ENCODE measurements at regions not wholly inside any gene's neighbourhood (a gene's known extent, or its start where the extent isn't known, plus 50 kb on each side); places are given as distances from the start of the nearest gene placed in this dataset.

- H3K36me3 ChIP-seq (ENCODE audit: control insufficient read depth in 1 of 2, insufficient read depth in 2 of 2, low read length in 2 of 2) = no peaks in the 10 kb centered on the region
- H3K4me1 ChIP-seq (ENCODE audit: control insufficient read depth in 1 of 2, insufficient read depth in 2 of 2, low read length in 2 of 2) = peaks cover 9 to 25% of the 10 kb centered on the region in 2 experiments
- H2BK5ac ChIP-seq (ENCODE audit: low read depth, low read length, poor library complexity) = no peak overlapping the region
- no peak overlapping the region for H4K12ac ChIP-seq (ENCODE audit: low read depth, low read length)
- no peak overlapping the region for H2AK5ac ChIP-seq (ENCODE audit: low read length)
- peaks cover 5% of the 10 kb centered on the region for H3K79me1 ChIP-seq (ENCODE audit: low read length)
- H3K4ac ChIP-seq (ENCODE audit: low read depth, low read length) = no peak overlapping the region
- no peak overlapping the region for H2AFZ ChIP-seq (ENCODE audit: insufficient read depth, low read length, poor library complexity)
- H3K27me3 ChIP-seq (ENCODE audit: insufficient read depth, low read length) = no peaks in the 10 kb centered on the region
- no peak overlapping the region for H3K4me3 ChIP-seq (ENCODE audit: low read depth, low read length)
- H3K9ac ChIP-seq (ENCODE audit: low read length) = no peak overlapping the region
- no peak for DNase-seq
- no peaks in the 10 kb centered on the region for H3K79me2 ChIP-seq (ENCODE audit: control insufficient read depth, insufficient read depth, low read length, poor library complexity)
- H3K18ac ChIP-seq (ENCODE audit: low read length) = no peak overlapping the region
- no CpG with 5 or more reads among the region's 5 CpGs for WGBS (ENCODE audit: extremely low coverage, insufficient coverage, insufficient read length)
- H3K14ac ChIP-seq (ENCODE audit: low read length) = no peak overlapping the region
- H4K91ac ChIP-seq (ENCODE audit: low read depth, low read length) = no peak overlapping the region
- H3K23ac ChIP-seq (ENCODE audit: low read length) = no peak overlapping the region
- no peak overlapping the region for H2BK12ac ChIP-seq (ENCODE audit: low read length)
- H4K8ac ChIP-seq (ENCODE audit: low read depth, low read length) = no peak overlapping the region
- no peak overlapping the region for H3K27ac ChIP-seq (ENCODE audit: low read depth, low read length)
- no peak overlapping the region for H3K4me2 ChIP-seq (ENCODE audit: low read length)
- peaks cover 2% of the 10 kb centered on the region for H3K9me3 ChIP-seq (ENCODE audit: insufficient read depth, low read depth, low read length)
- H2BK120ac ChIP-seq (ENCODE audit: insufficient read depth, low read length, poor library complexity) = no peak overlapping the region
Observed at GRCh38 chr2:174692256-174692919, 71.9 kb downstream of the CHRNA1 start.

GRCh38 chr2:174691201-174691779 lies 73.0 kb downstream of the CHRNA1 start:
- no peak overlapping the region for H4K91ac ChIP-seq (ENCODE audit: low read depth, low read length)
- no peak overlapping the region for H2BK120ac ChIP-seq (ENCODE audit: insufficient read depth, low read length, poor library complexity)
- H2BK5ac ChIP-seq (ENCODE audit: low read depth, low read length, poor library complexity) = no peak overlapping the region
- H3K79me2 ChIP-seq (ENCODE audit: control insufficient read depth, insufficient read depth, low read length, poor library complexity) = no peaks in the 10 kb centered on the region
- H2BK12ac ChIP-seq (ENCODE audit: low read length) = no peak overlapping the region
- no peak overlapping the region for H2AFZ ChIP-seq (ENCODE audit: insufficient read depth, low read length, poor library complexity)
- H3K4me1 ChIP-seq (ENCODE audit: control insufficient read depth in 1 of 2, insufficient read depth in 2 of 2, low read length in 2 of 2) = peaks cover 10 to 21% of the 10 kb centered on the region in 2 experiments
- no peak overlapping the region for H4K12ac ChIP-seq (ENCODE audit: low read depth, low read length)
- no peak overlapping the region for H3K18ac ChIP-seq (ENCODE audit: low read length)
- no peak overlapping the region for H4K8ac ChIP-seq (ENCODE audit: low read depth, low read length)
- no CpG with 5 or more reads among the region's 4 CpGs for WGBS (ENCODE audit: extremely low coverage, insufficient coverage, insufficient read length)
- no peak overlapping the region for H3K9ac ChIP-seq (ENCODE audit: low read length)
- H3K23ac ChIP-seq (ENCODE audit: low read length) = no peak overlapping the region
- no peak overlapping the region for H3K27ac ChIP-seq (ENCODE audit: low read depth, low read length)
- no peak overlapping the region for H3K4me3 ChIP-seq (ENCODE audit: low read depth, low read length)
- peaks cover 5% of the 10 kb centered on the region for H3K79me1 ChIP-seq (ENCODE audit: low read length)
- H3K14ac ChIP-seq (ENCODE audit: low read length) = no peak overlapping the region
- H2AK5ac ChIP-seq (ENCODE audit: low read length) = no peak overlapping the region
- no peak overlapping the region for H3K4me2 ChIP-seq (ENCODE audit: low read length)
- no peak overlapping the region for H3K4ac ChIP-seq (ENCODE audit: low read depth, low read length)
- H3K9me3 ChIP-seq (ENCODE audit: insufficient read depth, low read depth, low read length) = peaks cover 2% of the 10 kb centered on the region
- H3K36me3 ChIP-seq (ENCODE audit: control insufficient read depth in 1 of 2, insufficient read depth in 2 of 2, low read length in 2 of 2) = no peaks in the 10 kb centered on the region
- DNase-seq = no peak
- no peaks in the 10 kb centered on the region for H3K27me3 ChIP-seq (ENCODE audit: insufficient read depth, low read length)

DNA sequence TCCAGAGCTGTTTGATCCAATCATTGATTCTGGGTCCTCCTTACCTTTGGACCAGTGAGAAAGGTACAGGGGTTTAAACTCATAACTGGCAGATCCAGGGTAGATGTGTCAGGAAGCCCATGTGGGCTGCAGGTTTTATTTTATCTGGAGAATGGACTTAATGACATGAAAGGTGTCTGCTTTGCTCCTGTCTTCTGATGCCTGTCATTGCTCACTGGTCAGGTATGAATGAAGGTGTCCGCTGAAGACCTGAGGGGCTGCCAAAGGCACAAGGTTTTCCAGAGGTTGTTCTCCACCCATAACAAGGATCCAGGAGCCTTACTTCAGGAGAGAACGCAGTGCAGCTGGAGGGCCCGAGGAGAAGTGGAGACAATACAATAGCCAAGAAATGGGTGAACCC lies 74.2 kb downstream of the CHRNA1 start:
- Histone ChIP-seq H3K18ac (ENCODE audit: low read length) (no peak overlapping the region), H3K79me2 (ENCODE audit: control insufficient read depth, insufficient read depth, low read length, poor library complexity) (no peaks in the 10 kb centered on the region), H3K9me3 (ENCODE audit: insufficient read depth, low read depth, low read length) (peaks cover 2% of the 10 kb centered on the region), H2AK5ac (ENCODE audit: low read length) (no peak overlapping the region), H2BK12ac (ENCODE audit: low read length) (peak overlapping the region; percentile 34), H4K12ac (ENCODE audit: low read depth, low read length) (no peak overlapping the region), H3K36me3 (ENCODE audit: control insufficient read depth in 1 of 2, insufficient read depth in 2 of 2, low read length in 2 of 2) (no peaks in the 10 kb centered on the region), H3K4me2 (ENCODE audit: low read length) (no peak overlapping the region), H3K4me3 (ENCODE audit: low read depth, low read length) (no peak overlapping the region), H3K23ac (ENCODE audit: low read length) (no peak overlapping the region), H3K14ac (ENCODE audit: low read length) (no peak overlapping the region), H4K91ac (ENCODE audit: low read depth, low read length) (no peak overlapping the region), H2BK120ac (ENCODE audit: insufficient read depth, low read length, poor library complexity) (no peak overlapping the region), H3K9ac (ENCODE audit: low read length) (no peak overlapping the region), H2BK5ac (ENCODE audit: low read depth, low read length, poor library complexity) (no peak overlapping the region), H3K27ac (ENCODE audit: low read depth, low read length) (no peak overlapping the region), H3K27me3 (ENCODE audit: insufficient read depth, low read length) (no peaks in the 10 kb centered on the region), H3K79me1 (ENCODE audit: low read length) (peaks cover 5% of the 10 kb centered on the region), H3K4ac (ENCODE audit: low read depth, low read length) (no peak overlapping the region), H3K4me1 (ENCODE audit: control insufficient read depth in 1 of 2, insufficient read depth in 2 of 2, low read length in 2 of 2) (peaks cover 10 to 21% of the 10 kb centered on the region in 2 experiments), H2AFZ (ENCODE audit: insufficient read depth, low read length, poor library complexity) (no peak overlapping the region), H4K8ac (ENCODE audit: low read depth, low read length) (no peak overlapping the region)
- DNase-seq = peak; percentile 62 to 63
- no CpG with 5 or more reads among the region's 3 CpGs for WGBS (ENCODE audit: extremely low coverage, insufficient coverage, insufficient read length)

- peak in 1 of 2 donors; percentile 69 for DNase-seq
- Histone ChIP-seq H3K79me1 (ENCODE audit: low read length) (peaks cover 10% of the 10 kb centered on the region), H3K23ac (ENCODE audit: low read length) (no peak overlapping the region), H4K12ac (ENCODE audit: low read depth, low read length) (no peak overlapping the region), H3K14ac (ENCODE audit: low read length) (no peak overlapping the region), H3K36me3 (ENCODE audit: control insufficient read depth in 1 of 2, insufficient read depth in 2 of 2, low read length in 2 of 2) (no peaks in the 10 kb centered on the region), H2AK5ac (ENCODE audit: low read length) (no peak overlapping the region), H3K4me3 (ENCODE audit: low read depth, low read length) (no peak overlapping the region), H2AFZ (ENCODE audit: insufficient read depth, low read length, poor library complexity) (no peak overlapping the region), H3K27me3 (ENCODE audit: insufficient read depth, low read length) (no peaks in the 10 kb centered on the region), H2BK12ac (ENCODE audit: low read length) (no peak overlapping the region), H3K9ac (ENCODE audit: low read length) (no peak overlapping the region), H3K4me2 (ENCODE audit: low read length) (no peak overlapping the region), H4K8ac (ENCODE audit: low read depth, low read length) (no peak overlapping the region), H3K9me3 (ENCODE audit: insufficient read depth, low read depth, low read length) (peaks cover 2% of the 10 kb centered on the region), H2BK5ac (ENCODE audit: low read depth, low read length, poor library complexity) (no peak overlapping the region), H3K27ac (ENCODE audit: low read depth, low read length) (no peak overlapping the region), H2BK120ac (ENCODE audit: insufficient read depth, low read length, poor library complexity) (no peak overlapping the region), H3K4ac (ENCODE audit: low read depth, low read length) (no peak overlapping the region), H4K91ac (ENCODE audit: low read depth, low read length) (no peak overlapping the region), H3K79me2 (ENCODE audit: control insufficient read depth, insufficient read depth, low read length, poor library complexity) (peaks cover 5% of the 10 kb centered on the region), H3K4me1 (ENCODE audit: control insufficient read depth in 1 of 2, insufficient read depth in 2 of 2, low read length in 2 of 2) (peaks cover 14 to 20% of the 10 kb centered on the region in 2 experiments), H3K18ac (ENCODE audit: low read length) (no peak overlapping the region)
- no CpG with 5 or more reads among the region's 2 CpGs for WGBS (ENCODE audit: extremely low coverage, insufficient coverage, insufficient read length)
Observed at GRCh38 chr2:174688079-174688478, 76.2 kb downstream of the CHRNA1 start.

All from trophoblast cell (in vitro differentiated cells and primary cell).